ENCODE measurements at regions not wholly inside any gene's neighbourhood (a gene's known extent, or its start where the extent isn't known, plus 50 kb on each side); places are given as distances from the start of the nearest gene placed in this dataset.

- DNase-seq (ENCODE audit: low read depth in 2 of 2): no peak
Observed at GRCh38 chr6:147621263-147621662, 112.8 kb downstream of the SAMD5 start.

GRCh38 chr6:147621961-147622360, 113.5 kb downstream of the SAMD5 start:
- no peak for DNase-seq (ENCODE audit: low read depth in 2 of 2)

GRCh38 chr6:147624946-147625515, 116.5 kb downstream of the SAMD5 start:
- no peak for DNase-seq (ENCODE audit: low read depth in 2 of 2)

GRCh38 chr6:147625946-147626345, 117.5 kb downstream of the SAMD5 start:
- DNase-seq (ENCODE audit: low read depth in 2 of 2): no peak

- no peak for DNase-seq (ENCODE audit: low read depth in 2 of 2)
Observed at GRCh38 chr6:147627411-147627810, 118.9 kb downstream of the SAMD5 start.

- DNase-seq (ENCODE audit: low read depth in 2 of 2): no peak
Observed at GRCh38 chr6:147633191-147633590, 124.7 kb downstream of the SAMD5 start.

- DNase-seq (ENCODE audit: low read depth in 2 of 2): no peak
Observed at GRCh38 chr6:147637620-147638195, 129.2 kb downstream of the SAMD5 start.

- DNase-seq (ENCODE audit: low read depth in 2 of 2): no peak
Observed at GRCh38 chr6:147639279-147639678, 130.8 kb downstream of the SAMD5 start.

- no peak for DNase-seq (ENCODE audit: low read depth in 2 of 2)
Observed at GRCh38 chr6:147640606-147641005, 132.1 kb downstream of the SAMD5 start.

- DNase-seq (ENCODE audit: low read depth in 2 of 2): no peak
Observed at GRCh38 chr6:147641511-147641910, 133.0 kb downstream of the SAMD5 start.

GRCh38 chr6:147642458-147642857, 134.0 kb downstream of the SAMD5 start:
- DNase-seq (ENCODE audit: low read depth in 2 of 2): no peak

GRCh38 chr6:147643341-147644200, 135.1 kb downstream of the SAMD5 start:
- DNase-seq (ENCODE audit: low read depth in 2 of 2): no peak

- no peak for DNase-seq (ENCODE audit: low read depth in 2 of 2)
Observed at GRCh38 chr6:147648916-147649315, 140.4 kb downstream of the SAMD5 start.

GRCh38 chr6:147651249-147652063, 143.0 kb downstream of the SAMD5 start:
- no peak for DNase-seq (ENCODE audit: low read depth in 2 of 2)

- no peak for DNase-seq (ENCODE audit: low read depth in 2 of 2)
Observed at GRCh38 chr6:147653631-147654030, 145.1 kb downstream of the SAMD5 start.

GRCh38 chr6:147654103-147654845, 145.8 kb downstream of the SAMD5 start:
- no peak for DNase-seq (ENCODE audit: low read depth in 2 of 2)

GRCh38 chr6:147660334-147661311, 152.1 kb downstream of the SAMD5 start:
- no peak for DNase-seq (ENCODE audit: low read depth in 2 of 2)

- no peak for DNase-seq (ENCODE audit: low read depth in 2 of 2)
Observed at GRCh38 chr6:147662646-147663045, 154.2 kb downstream of the SAMD5 start.

GRCh38 chr6:147664092-147664491, 155.6 kb downstream of the SAMD5 start:
- DNase-seq (ENCODE audit: low read depth in 2 of 2): no peak

- no peak for DNase-seq (ENCODE audit: low read depth in 2 of 2)
Observed at GRCh38 chr6:147666255-147666654, 157.8 kb downstream of the SAMD5 start.

All from dermis microvascular lymphatic vessel endothelial cell (primary cell).